ENCODE measurements at regions not wholly inside any gene's neighbourhood (a gene's known extent, or its start where the extent isn't known, plus 50 kb on each side); places are given as distances from the start of the nearest gene placed in this dataset.
"Not testable (repeated sequence)": the region's sequence is repeated elsewhere in the genome, so short reads cannot be mapped to it uniquely, and the experiment has no call there.

DNA sequence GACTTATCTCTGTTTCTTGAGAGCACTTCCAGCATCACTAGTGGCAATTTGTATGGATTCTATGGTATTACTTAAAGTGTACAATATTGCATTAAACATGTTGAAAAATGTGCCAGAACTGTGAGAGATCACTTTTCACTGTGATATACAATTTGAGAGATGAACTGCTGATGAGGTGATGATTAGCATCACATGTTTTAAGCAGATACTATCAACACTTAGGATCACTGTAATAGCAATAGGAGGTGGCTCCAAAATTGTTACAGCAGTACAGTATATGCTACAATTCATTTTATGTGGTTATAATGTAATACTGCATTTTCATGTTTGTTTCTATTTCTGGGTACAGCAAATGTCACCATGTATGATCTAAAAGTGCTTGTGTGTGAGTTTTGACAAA is 570.0 kb downstream of the PTPRC start:
- Mint-ChIP-seq H3K9me3 (no peaks in the 10 kb centered on the region), H3K4me3 (no peak overlapping the region), H3K36me3 (ENCODE audit: insufficient read depth) (no peaks in the 10 kb centered on the region), H3K27me3 (ENCODE audit: low read depth) (no peaks in the 10 kb centered on the region), H3K4me1 (ENCODE audit: low read depth) (peaks cover 3% of the 10 kb centered on the region)
- DNase-seq (no peak), ATAC-seq (no peak)

DNA sequence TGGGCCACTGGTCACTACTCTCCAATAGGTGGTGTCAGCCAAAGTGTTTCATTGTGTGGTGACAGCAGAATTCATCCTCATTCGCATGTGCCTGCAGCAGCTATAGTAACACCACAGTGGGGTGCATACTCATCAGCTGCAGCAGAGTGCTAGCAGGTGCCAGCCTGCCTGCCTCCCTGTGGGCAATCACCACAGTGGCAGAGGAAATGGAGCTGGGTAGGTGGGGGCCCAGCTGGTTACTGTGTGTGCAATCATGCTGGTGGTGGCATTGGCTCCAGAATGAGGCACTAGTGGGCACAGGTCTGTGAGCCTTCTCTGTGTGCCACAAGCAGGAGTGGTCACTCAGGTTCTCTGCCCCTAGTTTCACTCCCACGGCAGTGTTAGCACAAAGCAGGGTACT is 579.2 kb downstream of the PTPRC start:
- Mint-ChIP-seq H3K36me3 (ENCODE audit: insufficient read depth) (no peaks in the 10 kb centered on the region), H3K9me3 (peaks cover 5% of the 10 kb centered on the region), H3K27me3 (ENCODE audit: low read depth) (no peaks in the 10 kb centered on the region), H3K4me3 (no peak overlapping the region), H3K4me1 (ENCODE audit: low read depth) (peaks cover 7% of the 10 kb centered on the region)
- DNase-seq (no peak), ATAC-seq (peak in 1 of 2 donors; percentile 18)

DNA sequence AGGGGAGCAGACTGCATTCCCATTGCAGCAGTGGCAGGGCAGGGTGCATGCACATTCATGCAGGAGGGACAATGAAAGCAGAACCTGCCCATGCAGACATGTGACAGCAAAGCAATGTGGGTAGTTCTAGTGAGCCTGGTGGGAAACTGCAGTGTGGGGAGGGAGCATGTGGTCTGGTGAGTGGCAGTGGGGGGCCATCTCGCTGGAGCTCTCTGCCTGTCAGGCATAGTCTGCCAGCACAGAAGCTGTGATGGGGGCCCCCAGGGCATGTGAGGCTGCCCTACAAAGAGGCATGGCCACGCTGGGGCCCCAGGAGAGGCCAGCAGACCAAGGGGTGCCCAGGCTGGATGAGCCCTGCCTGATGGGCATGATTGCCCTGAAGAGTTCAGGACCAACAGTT is 579.7 kb downstream of the PTPRC start:
- Mint-ChIP-seq H3K4me3 (no peak overlapping the region), H3K36me3 (ENCODE audit: insufficient read depth) (no peaks in the 10 kb centered on the region), H3K4me1 (ENCODE audit: low read depth) (peaks cover 7% of the 10 kb centered on the region), H3K9me3 (peaks cover 5% of the 10 kb centered on the region), H3K27me3 (ENCODE audit: low read depth) (no peaks in the 10 kb centered on the region)
- no peak for DNase-seq
- ATAC-seq: no peak

DNA sequence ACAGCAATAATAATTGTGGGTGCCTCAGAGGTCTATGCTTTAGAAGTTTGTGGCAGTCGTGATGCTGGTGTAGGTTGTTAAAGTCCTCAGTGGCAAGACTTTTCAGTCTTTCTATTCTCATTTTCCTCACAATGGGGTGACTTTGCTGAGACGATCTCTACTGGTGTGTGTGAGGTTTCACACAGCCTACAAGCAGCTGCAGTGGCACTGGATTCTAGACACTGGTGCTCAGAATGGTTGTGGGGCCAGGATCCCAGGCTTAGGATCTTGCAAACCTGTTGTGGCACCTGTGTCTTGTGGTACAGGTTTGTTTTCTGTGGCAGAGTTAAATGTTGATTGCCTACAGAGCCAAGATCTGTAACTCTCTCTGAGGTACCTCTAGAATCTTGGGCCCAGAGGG is 581.2 kb downstream of the PTPRC start:
- no peak overlapping the region for H3K4me3 Mint-ChIP-seq
- H3K9me3 Mint-ChIP-seq: peaks cover 5% of the 10 kb centered on the region
- no peaks in the 10 kb centered on the region for H3K27me3 Mint-ChIP-seq (ENCODE audit: low read depth)
- no peaks in the 10 kb centered on the region for H3K36me3 Mint-ChIP-seq (ENCODE audit: insufficient read depth)
- DNase-seq (no peak), ATAC-seq (no peak)
- peaks cover 12% of the 10 kb centered on the region for H3K4me1 Mint-ChIP-seq (ENCODE audit: low read depth)

DNA sequence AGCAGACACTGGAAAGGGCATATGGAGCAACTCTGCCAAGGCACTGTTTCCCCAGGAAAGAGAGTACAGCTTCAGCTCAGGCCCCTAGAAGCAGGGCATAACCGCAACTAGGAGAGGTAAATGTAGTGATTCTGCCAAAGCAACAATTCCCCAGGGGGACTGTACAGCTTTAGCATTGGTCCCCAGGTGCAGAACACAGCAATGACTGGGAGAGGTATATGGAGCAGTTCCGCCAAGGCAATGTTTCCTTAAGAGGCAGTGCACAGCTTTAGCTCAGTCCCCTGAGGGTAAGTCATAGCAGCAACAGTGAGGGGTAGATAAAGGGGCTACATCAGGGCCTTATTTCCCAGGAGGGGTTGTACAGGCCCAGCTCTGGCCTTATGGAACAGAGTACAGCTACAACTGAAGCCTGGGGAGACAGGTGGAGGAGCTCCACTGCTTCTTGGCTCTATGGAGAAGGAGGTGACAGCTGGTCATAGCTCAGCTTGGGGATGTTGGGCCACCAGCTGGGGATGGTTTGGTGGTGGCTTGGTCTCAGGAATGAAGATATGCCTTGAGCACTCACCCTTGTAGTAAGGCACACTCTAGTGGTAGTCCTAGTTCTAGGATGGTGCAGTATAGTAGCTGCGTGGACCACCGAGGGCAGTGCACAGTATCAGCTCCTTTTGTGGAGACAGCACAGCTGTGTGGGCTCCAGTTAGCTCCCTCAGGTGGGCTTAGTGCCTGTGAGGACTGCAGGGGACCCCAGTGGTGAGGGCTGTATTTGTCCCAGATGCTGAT is 582.7 kb downstream of the PTPRC start:
- no peaks in the 10 kb centered on the region for H3K27me3 Mint-ChIP-seq (ENCODE audit: low read depth)
- H3K4me1 Mint-ChIP-seq (ENCODE audit: low read depth): peaks cover 26% of the 10 kb centered on the region
- ATAC-seq (no peak), DNase-seq (no peak)
- no peaks in the 10 kb centered on the region for H3K36me3 Mint-ChIP-seq (ENCODE audit: insufficient read depth)
- H3K4me3 Mint-ChIP-seq: no peak overlapping the region
- peaks cover under 1% of the 10 kb centered on the region for H3K9me3 Mint-ChIP-seq

DNA sequence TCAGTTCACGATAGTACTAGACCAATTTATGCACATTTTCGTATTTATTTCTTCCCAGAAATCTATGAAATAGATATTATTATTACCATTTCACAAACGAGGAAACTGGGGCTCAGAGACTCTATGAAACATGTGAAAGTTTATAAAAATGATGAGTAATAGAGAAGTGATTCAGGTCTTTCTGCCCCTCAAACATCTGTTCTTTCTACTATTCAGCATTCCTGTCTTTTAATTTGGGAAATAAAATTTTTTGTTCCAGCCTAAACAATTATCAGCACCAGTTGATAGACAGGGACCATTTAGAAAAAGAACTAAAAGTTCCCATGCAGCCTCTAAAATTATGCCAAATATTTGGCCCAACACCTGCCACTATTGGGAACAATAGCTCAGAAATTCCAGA is 585.1 kb downstream of the PTPRC start:
- Mint-ChIP-seq H3K36me3 (ENCODE audit: insufficient read depth) (no peaks in the 10 kb centered on the region), H3K9me3 (no peaks in the 10 kb centered on the region), H3K4me1 (ENCODE audit: low read depth) (peaks cover 25% of the 10 kb centered on the region), H3K27me3 (ENCODE audit: low read depth) (no peaks in the 10 kb centered on the region), H3K4me3 (no peak overlapping the region)
- ATAC-seq: no peak
- no peak for DNase-seq

DNA sequence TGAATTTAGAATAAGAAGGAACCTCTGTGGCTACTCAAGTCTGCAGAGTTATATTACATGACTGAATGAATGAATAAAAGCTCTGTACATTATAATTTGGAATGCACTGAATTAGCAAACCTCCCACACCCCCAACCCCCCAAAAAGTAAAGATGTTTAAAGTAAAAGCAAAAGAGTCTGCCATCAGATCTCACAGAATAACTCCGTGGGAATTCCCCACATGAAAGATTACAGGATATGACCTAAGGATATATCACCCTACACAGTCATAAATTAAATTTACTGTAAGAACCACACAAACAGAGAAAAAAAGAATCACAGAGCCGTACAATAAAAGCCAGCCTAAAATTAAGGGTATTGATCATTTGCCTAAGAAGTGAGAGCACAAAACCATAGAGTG is 587.3 kb downstream of the PTPRC start:
- DNase-seq: no peak
- Mint-ChIP-seq H3K4me3 (peak overlapping the region; percentile 6), H3K36me3 (ENCODE audit: insufficient read depth) (no peaks in the 10 kb centered on the region), H3K4me1 (ENCODE audit: low read depth) (peaks cover 25% of the 10 kb centered on the region), H3K27me3 (ENCODE audit: low read depth) (no peaks in the 10 kb centered on the region), H3K9me3 (no peaks in the 10 kb centered on the region)
- ATAC-seq: peak; percentile 96 to 97

DNA sequence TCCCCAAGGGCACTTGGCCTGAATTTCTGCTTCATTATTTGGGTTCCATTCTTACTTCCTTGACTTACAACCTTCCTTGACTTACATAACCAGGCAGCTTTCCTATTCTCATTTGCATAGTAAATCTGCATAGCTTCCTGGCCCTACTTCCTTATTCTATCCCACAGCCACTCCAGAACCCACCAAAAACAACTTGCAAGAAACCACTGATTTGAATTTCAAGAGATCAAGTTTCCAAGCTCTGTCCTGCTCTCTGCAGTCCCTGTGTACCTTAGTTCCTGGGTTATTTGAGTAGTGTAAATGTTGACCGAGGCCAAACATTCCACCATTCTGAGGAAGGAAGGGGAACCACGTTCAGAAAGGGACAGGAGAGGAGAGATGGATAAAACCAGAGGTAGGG is 603.3 kb downstream of the PTPRC start:
- ATAC-seq: no peak
- Mint-ChIP-seq H3K36me3 (ENCODE audit: insufficient read depth) (no peaks in the 10 kb centered on the region), H3K27me3 (ENCODE audit: low read depth) (no peaks in the 10 kb centered on the region), H3K9me3 (no peaks in the 10 kb centered on the region), H3K4me3 (no peak overlapping the region), H3K4me1 (ENCODE audit: low read depth) (peaks cover 4% of the 10 kb centered on the region)
- DNase-seq: no peak

DNA sequence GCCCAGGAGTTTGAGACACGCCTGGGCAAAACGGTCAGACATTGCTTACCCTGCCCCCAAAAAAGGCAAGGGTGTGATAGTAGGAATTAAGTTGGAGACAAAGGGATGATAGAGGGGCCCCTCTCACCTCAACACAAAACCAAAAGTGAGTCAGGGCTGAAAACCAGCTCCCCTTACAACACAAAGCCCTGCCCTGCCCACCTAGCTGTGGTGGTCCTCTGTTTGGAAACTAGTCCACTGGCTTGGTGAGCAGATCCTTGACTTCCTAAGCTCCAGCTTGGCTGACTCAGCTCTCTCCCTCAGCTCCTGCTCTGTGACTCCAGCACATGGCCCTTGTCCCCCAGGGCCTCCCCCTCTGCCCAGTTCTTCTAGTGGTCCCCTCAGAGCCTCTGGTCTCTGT is 603.8 kb downstream of the PTPRC start:
- no peaks in the 10 kb centered on the region for H3K27me3 Mint-ChIP-seq (ENCODE audit: low read depth)

DNA sequence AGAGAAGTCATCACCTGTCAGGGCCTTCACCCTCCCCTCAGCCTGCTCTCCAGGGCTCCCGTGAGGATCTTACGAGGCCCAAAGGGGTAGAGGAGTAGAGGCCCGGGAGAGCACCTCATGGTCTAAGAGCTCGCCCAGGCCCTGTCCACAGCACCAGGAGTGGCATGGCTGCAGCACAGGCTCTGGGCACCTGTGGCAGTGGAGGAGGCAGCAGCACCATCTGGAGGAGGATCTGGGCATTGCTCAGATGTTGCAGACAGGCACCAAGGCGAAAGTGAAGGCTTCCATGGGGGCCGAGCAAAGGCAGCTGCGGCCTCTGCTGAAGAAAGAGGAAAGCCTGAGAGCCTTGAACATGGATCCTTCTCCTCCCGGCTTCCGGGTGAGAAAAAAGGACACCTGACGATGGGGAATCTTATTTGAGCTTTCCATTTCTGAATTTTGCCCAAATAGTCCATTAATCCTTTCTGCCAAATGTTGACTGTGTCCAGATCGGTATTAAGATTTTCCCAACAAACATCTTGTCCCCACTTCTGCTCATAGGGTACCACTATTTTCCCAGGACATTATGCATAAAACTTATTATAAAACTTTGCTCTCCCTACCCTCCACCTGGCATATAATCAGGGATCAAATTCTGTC is 604.7 kb downstream of the PTPRC start:
- no peaks in the 10 kb centered on the region for H3K9me3 Mint-ChIP-seq
- ATAC-seq (peak; percentile 91 to 98), DNase-seq (peak; percentile 60)
- H3K36me3 Mint-ChIP-seq (ENCODE audit: insufficient read depth): no peaks in the 10 kb centered on the region
- H3K4me1 Mint-ChIP-seq (ENCODE audit: low read depth): peaks cover 4% of the 10 kb centered on the region
- no peaks in the 10 kb centered on the region for H3K27me3 Mint-ChIP-seq (ENCODE audit: low read depth)
- H3K4me3 Mint-ChIP-seq: no peak overlapping the region

More for the DNA sequence above, 603.8 kb downstream of the PTPRC start:
- H3K4me1 Mint-ChIP-seq (ENCODE audit: low read depth): peaks cover 4% of the 10 kb centered on the region
- no peaks in the 10 kb centered on the region for H3K9me3 Mint-ChIP-seq
- ATAC-seq (no peak), DNase-seq (no peak)
- H3K4me3 Mint-ChIP-seq: no peak overlapping the region
- no peaks in the 10 kb centered on the region for H3K36me3 Mint-ChIP-seq (ENCODE audit: insufficient read depth)

DNA sequence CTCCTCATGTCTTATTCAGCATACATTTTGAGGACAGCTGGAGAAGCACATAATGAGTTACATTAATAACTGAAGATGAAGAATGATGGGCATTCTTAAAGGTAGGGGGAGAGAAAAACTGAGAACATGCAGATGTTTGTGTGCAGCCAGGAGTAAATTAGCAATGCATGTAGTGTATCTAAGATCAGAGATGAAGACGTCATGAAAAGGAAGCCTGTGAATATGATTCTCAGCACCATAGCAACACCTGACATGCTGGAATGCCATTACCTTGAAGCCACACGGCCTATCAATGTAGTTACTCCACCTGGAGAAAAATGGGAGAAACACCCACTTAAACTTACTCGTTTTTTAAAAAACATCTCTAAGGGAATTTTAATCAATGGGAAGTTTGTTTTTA is 607.1 kb downstream of the PTPRC start:
- DNase-seq (no peak), ATAC-seq (no peak)
- peaks cover 1% of the 10 kb centered on the region for H3K27me3 Mint-ChIP-seq (ENCODE audit: low read depth)
- H3K9me3 Mint-ChIP-seq: no peaks in the 10 kb centered on the region
- H3K4me1 Mint-ChIP-seq (ENCODE audit: low read depth): peaks cover 4% of the 10 kb centered on the region
- no peak overlapping the region for H3K4me3 Mint-ChIP-seq
- H3K36me3 Mint-ChIP-seq (ENCODE audit: insufficient read depth): no peaks in the 10 kb centered on the region

DNA sequence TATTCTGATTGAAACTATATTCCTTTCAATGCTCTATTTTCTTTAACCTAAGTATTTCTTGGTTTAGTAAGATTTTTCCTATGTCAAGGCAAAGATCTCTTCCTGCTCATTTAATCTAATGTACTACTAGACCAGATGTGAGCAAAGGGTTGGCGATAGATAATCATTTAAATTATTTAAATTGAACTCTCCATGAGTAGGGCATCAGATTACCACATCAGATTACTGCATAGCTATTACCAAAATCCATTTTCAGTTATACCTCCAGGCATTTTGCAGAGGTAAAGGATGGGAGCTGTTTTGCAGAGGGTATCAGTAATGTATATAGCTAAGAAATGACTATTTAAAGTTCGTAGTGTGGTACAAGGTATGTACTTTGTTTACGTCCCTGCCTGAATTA is 607.9 kb downstream of the PTPRC start:
- no peaks in the 10 kb centered on the region for H3K36me3 Mint-ChIP-seq (ENCODE audit: insufficient read depth)
- H3K9me3 Mint-ChIP-seq: no peaks in the 10 kb centered on the region
- ATAC-seq (no peak), DNase-seq (no peak)
- H3K27me3 Mint-ChIP-seq (ENCODE audit: low read depth): peaks cover 1% of the 10 kb centered on the region
- H3K4me1 Mint-ChIP-seq (ENCODE audit: low read depth): peaks cover 4% of the 10 kb centered on the region
- H3K4me3 Mint-ChIP-seq: no peak overlapping the region

DNA sequence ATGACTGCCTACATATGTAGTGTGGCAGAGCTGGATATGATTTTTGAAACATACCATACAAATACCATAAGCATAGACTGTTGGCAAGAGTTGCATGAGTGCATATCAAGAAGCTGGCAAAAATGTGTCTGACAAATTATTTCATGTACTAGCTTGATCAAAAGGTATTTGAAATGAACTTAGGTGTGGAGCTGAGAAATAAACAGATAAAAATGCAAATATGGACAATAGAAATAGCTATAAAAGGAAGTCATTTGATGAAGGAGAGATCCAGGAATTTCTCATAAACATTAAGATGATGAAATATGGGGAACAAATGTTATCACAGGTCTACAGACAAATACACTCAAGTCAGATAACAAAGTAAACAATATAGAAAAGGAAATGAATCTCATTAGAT is 609.1 kb downstream of the PTPRC start:
- Mint-ChIP-seq H3K27me3 (ENCODE audit: low read depth) (peaks cover 1% of the 10 kb centered on the region), H3K4me3 (no peak overlapping the region), H3K9me3 (no peaks in the 10 kb centered on the region), H3K4me1 (ENCODE audit: low read depth) (peaks cover 4% of the 10 kb centered on the region), H3K36me3 (ENCODE audit: insufficient read depth) (no peaks in the 10 kb centered on the region)
- DNase-seq (no peak), ATAC-seq (no peak)

DNA sequence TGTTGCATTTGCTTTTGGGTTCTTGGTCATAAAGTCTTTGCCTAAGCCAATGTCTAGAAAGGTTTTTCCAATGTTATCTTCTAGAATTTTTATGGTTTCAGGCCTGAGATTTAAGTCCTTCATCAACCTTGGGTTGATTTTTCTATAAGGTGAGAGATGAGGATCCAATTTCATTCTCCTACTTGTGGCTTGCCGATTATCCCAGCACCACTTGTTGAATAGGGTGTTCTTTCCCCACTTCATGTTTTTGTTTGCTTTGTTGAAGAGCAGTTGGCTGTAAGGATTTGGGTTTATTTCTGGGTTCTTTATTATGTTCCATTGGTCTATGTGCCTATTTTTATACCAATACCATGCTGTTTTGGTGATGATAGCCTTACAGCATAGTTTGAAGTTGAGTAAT is 615.2 kb downstream of the PTPRC start:
- ATAC-seq; H3K27me3 Mint-ChIP-seq (ENCODE audit: low read depth): not testable (repeated sequence)

DNA sequence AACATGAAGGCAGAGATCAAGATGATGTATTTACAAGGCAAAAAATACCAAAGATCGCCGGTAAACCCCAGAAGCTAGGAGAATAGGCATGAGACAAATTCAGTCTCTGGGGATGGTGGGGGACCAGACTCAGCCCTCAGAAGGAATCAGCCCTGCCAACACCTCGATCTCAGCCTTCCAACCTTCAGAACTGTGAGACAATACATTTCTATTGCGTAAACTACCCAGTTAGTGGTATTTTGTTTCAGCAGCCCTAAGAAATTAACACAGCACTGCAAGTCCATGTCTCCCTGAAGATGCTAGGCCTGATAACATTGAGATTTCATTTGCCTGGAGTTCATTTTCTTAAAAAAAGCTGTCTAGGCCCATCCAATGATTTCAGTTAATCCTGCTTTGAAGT is 622.5 kb downstream of the PTPRC start:
- H3K4me1 Mint-ChIP-seq (ENCODE audit: low read depth): no peaks in the 10 kb centered on the region
- peaks cover 4% of the 10 kb centered on the region for H3K27me3 Mint-ChIP-seq (ENCODE audit: low read depth)
- no peak for ATAC-seq

More for the DNA sequence above, 615.2 kb downstream of the PTPRC start:
- H3K4me1 Mint-ChIP-seq (ENCODE audit: low read depth); DNase-seq; H3K36me3 Mint-ChIP-seq (ENCODE audit: insufficient read depth); H3K9me3 Mint-ChIP-seq; H3K4me3 Mint-ChIP-seq: not testable (repeated sequence)

More for the DNA sequence above, 622.5 kb downstream of the PTPRC start:
- Mint-ChIP-seq H3K36me3 (ENCODE audit: insufficient read depth) (no peaks in the 10 kb centered on the region), H3K9me3 (no peaks in the 10 kb centered on the region), H3K4me3 (no peak overlapping the region)
- no peak for DNase-seq
